ENCODE measurements at regions not wholly inside any gene's neighbourhood (a gene's known extent, or its start where the extent isn't known, plus 50 kb on each side); places are given as distances from the start of the nearest gene placed in this dataset.

DNA sequence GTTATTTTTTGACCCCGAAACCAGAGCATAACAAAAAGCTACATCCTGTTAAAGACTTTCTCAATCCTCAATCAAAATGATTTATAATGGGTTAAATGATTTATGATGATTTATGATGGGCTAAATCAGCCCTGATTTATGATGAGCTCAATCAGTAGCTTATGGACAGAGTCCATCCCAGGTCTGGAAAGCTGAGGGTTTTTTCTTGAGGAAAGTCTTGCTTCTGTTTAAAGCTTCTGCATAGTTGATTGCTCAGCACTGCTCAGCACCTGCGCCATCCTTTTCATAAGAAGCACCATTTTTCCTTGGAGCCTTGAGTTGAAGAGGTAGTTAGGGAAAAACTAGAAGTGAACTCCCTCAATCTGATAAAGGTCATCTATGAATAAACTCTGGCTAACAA, 356.8 kb downstream of the CYRIA start:
- Histone ChIP-seq H3K9me3 (ENCODE audit: control insufficient read depth, insufficient read depth, low read depth, low read length) (no peaks in the 10 kb centered on the region), H3K36me3 (ENCODE audit: control insufficient read depth in 2 of 2, insufficient read depth in 1 of 2, low read length in 2 of 2) (no peaks in the 10 kb centered on the region), H3K4me3 (ENCODE audit: low read depth, low read length) (no peak overlapping the region), H3K4me1 (ENCODE audit: control insufficient read depth, insufficient read depth, low read length) (no peaks in the 10 kb centered on the region), H3K27ac (ENCODE audit: extremely low read depth, low read depth, low read length) (no peak overlapping the region)
- TF ChIP-seq ZBTB1 (tag by site-specific recombination; IDR thresholded peaks at IDR 0.05) (no peak), ZNF837 (tag by site-specific recombination; IDR thresholded peaks at IDR 0.05) (no peak), BCL11A (tag by site-specific recombination; IDR thresholded peaks at IDR 0.05; ENCODE audit: low read depth) (no peak), KLF16 (tag by site-specific recombination; IDR thresholded peaks at IDR 0.05) (no peak), ZNF114 (tag by site-specific recombination; IDR thresholded peaks at IDR 0.05) (no peak), ZFP37 (tag by site-specific recombination; IDR thresholded peaks at IDR 0.05) (no peak), ZNF501 (tag by site-specific recombination; IDR thresholded peaks at IDR 0.05) (no peak), SALL2 (tag by site-specific recombination; IDR thresholded peaks at IDR 0.05; ENCODE audit: borderline replicate concordance) (no peak), GLI2 (tag by site-specific recombination; IDR thresholded peaks at IDR 0.05; ENCODE audit: borderline replicate concordance, low read depth) (no peak), ZBTB48 (tag by site-specific recombination; IDR thresholded peaks at IDR 0.05) (no peak), ZNF391 (tag by site-specific recombination; IDR thresholded peaks at IDR 0.05; ENCODE audit: borderline replicate concordance, low read depth) (no peak)
- ChIA-PET POLR2A (no interaction called here), CTCF (interaction anchor here (0.9 to 1.2 kb wide), 2 partner anchors 36 to 179 kb away, joined by 3 to 4 read pairs; no protein-coding TSS in a partner anchor)

GRCh38 chr2:16304876-16305590, 360.6 kb downstream of the CYRIA start:
- H3K27ac ChIP-seq (ENCODE audit: extremely low read depth, low read depth, low read length): no peak overlapping the region
- POLR2A ChIA-PET: no interaction called here
- CTCF ChIA-PET: interaction anchor here (0.7 to 1.2 kb wide), 2 partner anchors 299 to 366 kb away, joined by 4 to 6 read pairs; no protein-coding TSS in a partner anchor
- H3K4me1 ChIP-seq (ENCODE audit: control insufficient read depth, insufficient read depth, low read length): no peaks in the 10 kb centered on the region
- no peaks in the 10 kb centered on the region for H3K9me3 ChIP-seq (ENCODE audit: control insufficient read depth, insufficient read depth, low read depth, low read length)
- H3K36me3 ChIP-seq (ENCODE audit: control insufficient read depth in 2 of 2, insufficient read depth in 1 of 2, low read length in 2 of 2): no peaks in the 10 kb centered on the region
- no peak overlapping the region for H3K4me3 ChIP-seq (ENCODE audit: low read depth, low read length)
- TF ChIP-seq ZNF561 (tag by site-specific recombination; IDR thresholded peaks at IDR 0.05; ENCODE audit: borderline replicate concordance): no peak
- TF ChIP-seq, protein P1, sequence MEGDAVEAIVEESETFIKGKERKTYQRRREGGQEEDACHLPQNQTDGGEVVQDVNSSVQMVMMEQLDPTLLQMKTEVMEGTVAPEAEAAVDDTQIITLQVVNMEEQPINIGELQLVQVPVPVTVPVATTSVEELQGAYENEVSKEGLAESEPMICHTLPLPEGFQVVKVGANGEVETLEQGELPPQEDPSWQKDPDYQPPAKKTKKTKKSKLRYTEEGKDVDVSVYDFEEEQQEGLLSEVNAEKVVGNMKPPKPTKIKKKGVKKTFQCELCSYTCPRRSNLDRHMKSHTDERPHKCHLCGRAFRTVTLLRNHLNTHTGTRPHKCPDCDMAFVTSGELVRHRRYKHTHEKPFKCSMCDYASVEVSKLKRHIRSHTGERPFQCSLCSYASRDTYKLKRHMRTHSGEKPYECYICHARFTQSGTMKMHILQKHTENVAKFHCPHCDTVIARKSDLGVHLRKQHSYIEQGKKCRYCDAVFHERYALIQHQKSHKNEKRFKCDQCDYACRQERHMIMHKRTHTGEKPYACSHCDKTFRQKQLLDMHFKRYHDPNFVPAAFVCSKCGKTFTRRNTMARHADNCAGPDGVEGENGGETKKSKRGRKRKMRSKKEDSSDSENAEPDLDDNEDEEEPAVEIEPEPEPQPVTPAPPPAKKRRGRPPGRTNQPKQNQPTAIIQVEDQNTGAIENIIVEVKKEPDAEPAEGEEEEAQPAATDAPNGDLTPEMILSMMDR (tag by site-specific recombination; IDR thresholded peaks at IDR 0.05): no peak
- TF ChIP-seq ZNF529 (tag by site-specific recombination; IDR thresholded peaks at IDR 0.05; ENCODE audit: insufficient replicate concordance): no peak
- TF ChIP-seq ZNF664 (tag by site-specific recombination; IDR thresholded peaks at IDR 0.05): no peak
- TF ChIP-seq ZNF280C (tag by site-specific recombination; IDR thresholded peaks at IDR 0.05): no peak
- no peak for TF ChIP-seq OVOL3 (tag by site-specific recombination; IDR thresholded peaks at IDR 0.05)
- no peak for TF ChIP-seq ZNF223 (tag by site-specific recombination; IDR thresholded peaks at IDR 0.05)
- TF ChIP-seq HIC1 (tag by site-specific recombination; IDR thresholded peaks at IDR 0.05): no peak
- TF ChIP-seq ZSCAN23 (tag by site-specific recombination; IDR thresholded peaks at IDR 0.05): no peak
- TF ChIP-seq, protein P2, sequence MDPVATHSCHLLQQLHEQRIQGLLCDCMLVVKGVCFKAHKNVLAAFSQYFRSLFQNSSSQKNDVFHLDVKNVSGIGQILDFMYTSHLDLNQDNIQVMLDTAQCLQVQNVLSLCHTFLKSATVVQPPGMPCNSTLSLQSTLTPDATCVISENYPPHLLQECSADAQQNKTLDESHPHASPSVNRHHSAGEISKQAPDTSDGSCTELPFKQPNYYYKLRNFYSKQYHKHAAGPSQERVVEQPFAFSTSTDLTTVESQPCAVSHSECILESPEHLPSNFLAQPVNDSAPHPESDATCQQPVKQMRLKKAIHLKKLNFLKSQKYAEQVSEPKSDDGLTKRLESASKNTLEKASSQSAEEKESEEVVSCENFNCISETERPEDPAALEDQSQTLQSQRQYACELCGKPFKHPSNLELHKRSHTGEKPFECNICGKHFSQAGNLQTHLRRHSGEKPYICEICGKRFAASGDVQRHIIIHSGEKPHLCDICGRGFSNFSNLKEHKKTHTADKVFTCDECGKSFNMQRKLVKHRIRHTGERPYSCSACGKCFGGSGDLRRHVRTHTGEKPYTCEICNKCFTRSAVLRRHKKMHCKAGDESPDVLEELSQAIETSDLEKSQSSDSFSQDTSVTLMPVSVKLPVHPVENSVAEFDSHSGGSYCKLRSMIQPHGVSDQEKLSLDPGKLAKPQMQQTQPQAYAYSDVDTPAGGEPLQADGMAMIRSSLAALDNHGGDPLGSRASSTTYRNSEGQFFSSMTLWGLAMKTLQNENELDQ (tag by site-specific recombination; IDR thresholded peaks at IDR 0.05; ENCODE audit: low read depth): no peak
- TF ChIP-seq ZNF398 (tag by site-specific recombination; IDR thresholded peaks at IDR 0.05): no peak
- TF ChIP-seq SP2 (tag by site-specific recombination; IDR thresholded peaks at IDR 0.05): no peak
